ENCODE measurements at regions not wholly inside any gene's neighbourhood (a gene's known extent, or its start where the extent isn't known, plus 50 kb on each side); places are given as distances from the start of the nearest gene placed in this dataset.
A peak's percentile ranks its signal among the peaks of the same experiment; 100 is the strongest.

DNA sequence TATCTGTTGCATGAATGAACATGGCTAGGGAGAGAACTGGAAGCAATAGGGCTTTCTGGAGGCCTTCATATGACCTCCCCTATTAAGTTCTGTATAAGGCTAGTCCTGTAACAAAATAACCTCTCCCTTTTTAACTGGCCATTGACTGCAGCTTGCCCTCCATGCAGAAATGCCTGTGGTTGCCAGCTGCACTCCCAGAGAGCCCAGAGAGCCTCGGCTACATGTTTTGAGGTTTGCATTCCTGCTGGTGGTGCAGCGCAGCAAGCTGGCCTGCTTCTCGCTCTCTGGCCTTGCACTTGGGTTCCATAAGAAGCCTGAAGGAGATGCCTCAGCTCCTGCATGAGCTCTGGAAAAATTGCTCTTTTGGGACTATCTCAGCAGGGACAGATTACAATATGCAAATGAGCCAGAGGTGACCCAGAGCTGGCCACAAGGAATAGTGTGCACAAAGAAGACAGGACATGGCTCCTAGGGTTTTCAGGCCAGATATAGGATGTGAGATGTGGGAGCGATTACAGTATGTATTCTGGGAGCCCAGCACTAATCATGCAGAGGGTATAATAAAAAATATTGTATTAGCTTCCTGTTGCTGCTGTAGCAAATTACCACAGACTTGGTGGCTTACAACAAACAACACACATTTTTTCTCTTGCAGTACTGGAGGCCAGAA lies 186.7 kb downstream of the INSIG2 start:
- Histone ChIP-seq H3K79me2 (ENCODE audit: control insufficient read depth, low read length) (no peaks in the 10 kb centered on the region), H3K4me2 (ENCODE audit: low read length) (no peak overlapping the region), H3F3A (ENCODE audit: control insufficient read depth, insufficient read depth) (no peaks in the 10 kb centered on the region), H3K27ac (ENCODE audit: low read depth, low read length) (no peak overlapping the region), H3K9me3 (ENCODE audit: control insufficient read depth, insufficient read depth, low read length) (no peaks in the 10 kb centered on the region), H3K9me2 (replicated peaks; ENCODE audit: control insufficient read depth, low read length) (no peaks in the 10 kb centered on the region), H3K4me1 (ENCODE audit: control insufficient read depth, low read length) (no peaks in the 10 kb centered on the region), H3K4me3 (ENCODE audit: low read length) (no peak overlapping the region), H3K36me3 (ENCODE audit: control insufficient read depth, low read length) (no peaks in the 10 kb centered on the region), H4K20me1 (ENCODE audit: control insufficient read depth, insufficient read depth, low read depth, low read length) (no peaks in the 10 kb centered on the region), H3K27me3 (ENCODE audit: control insufficient read depth, low read length) (no peaks in the 10 kb centered on the region)
- no peak for TF ChIP-seq CTCF (IDR thresholded peaks at IDR 0.05; ENCODE audit: low read depth, low read length, poor library complexity, severe bottlenecking)
- no peak for TF ChIP-seq EZH2phosphoT487 (IDR thresholded peaks at IDR 0.05; ENCODE audit: borderline replicate concordance, low read length)

GRCh38 chr2:118272391-118272790 lies 184.1 kb downstream of the INSIG2 start:
- Histone ChIP-seq H3K27ac (ENCODE audit: low read depth, low read length) (no peak overlapping the region), H3K9me2 (replicated peaks; ENCODE audit: control insufficient read depth, low read length) (no peaks in the 10 kb centered on the region), H4K20me1 (ENCODE audit: control insufficient read depth, insufficient read depth, low read depth, low read length) (no peaks in the 10 kb centered on the region), H3K9me3 (ENCODE audit: control insufficient read depth, insufficient read depth, low read length) (no peaks in the 10 kb centered on the region), H3K79me2 (ENCODE audit: control insufficient read depth, low read length) (no peaks in the 10 kb centered on the region), H3K36me3 (ENCODE audit: control insufficient read depth, low read length) (no peaks in the 10 kb centered on the region), H3F3A (ENCODE audit: control insufficient read depth, insufficient read depth) (no peaks in the 10 kb centered on the region), H3K4me2 (ENCODE audit: low read length) (no peak overlapping the region), H3K27me3 (ENCODE audit: control insufficient read depth, low read length) (no peaks in the 10 kb centered on the region), H3K4me1 (ENCODE audit: control insufficient read depth, low read length) (no peaks in the 10 kb centered on the region), H3K4me3 (ENCODE audit: low read length) (no peak overlapping the region)
- TF ChIP-seq EZH2phosphoT487 (IDR thresholded peaks at IDR 0.05; ENCODE audit: borderline replicate concordance, low read length) (no peak), CTCF (IDR thresholded peaks at IDR 0.05; ENCODE audit: low read depth, low read length, poor library complexity, severe bottlenecking) (no peak)

DNA sequence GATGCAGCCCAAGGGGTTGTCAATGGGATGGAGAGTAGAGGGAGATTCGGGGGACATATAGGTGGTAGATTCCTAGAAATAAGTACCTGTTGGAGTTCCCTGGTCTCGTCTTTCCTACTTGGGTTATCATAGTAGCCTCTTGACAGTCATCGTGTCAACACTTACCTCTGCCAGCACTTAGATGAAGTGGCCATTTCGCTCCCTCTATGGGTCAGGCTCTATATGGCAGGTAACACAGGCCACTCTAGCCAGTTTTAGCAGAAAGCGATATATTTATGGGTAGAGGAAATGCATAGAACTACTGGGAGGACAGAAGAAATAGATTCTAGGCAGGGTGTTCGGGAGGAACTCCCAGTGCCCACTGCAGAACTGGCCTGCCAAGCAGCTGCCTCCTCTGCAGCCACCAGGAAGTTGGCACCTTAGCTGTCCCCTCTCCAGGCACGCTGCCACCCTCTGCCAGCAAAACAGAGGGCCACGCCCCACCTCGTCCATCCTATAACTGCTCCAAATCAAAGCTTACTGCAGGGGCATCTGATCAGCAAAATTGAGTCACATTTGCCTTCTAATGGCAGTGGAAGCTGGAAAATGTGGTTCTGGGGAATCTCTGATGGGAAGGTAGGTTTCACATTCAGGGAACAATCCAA lies 181.3 kb downstream of the INSIG2 start:
- no peak overlapping the region for H3K4me3 ChIP-seq (ENCODE audit: low read length)
- H3K79me2 ChIP-seq (ENCODE audit: control insufficient read depth, low read length): no peaks in the 10 kb centered on the region
- H3K4me1 ChIP-seq (ENCODE audit: control insufficient read depth, low read length): no peaks in the 10 kb centered on the region
- no peaks in the 10 kb centered on the region for H4K20me1 ChIP-seq (ENCODE audit: control insufficient read depth, insufficient read depth, low read depth, low read length)
- no peak overlapping the region for H3K4me2 ChIP-seq (ENCODE audit: low read length)
- no peaks in the 10 kb centered on the region for H3K36me3 ChIP-seq (ENCODE audit: control insufficient read depth, low read length)
- H3K27me3 ChIP-seq (ENCODE audit: control insufficient read depth, low read length): no peaks in the 10 kb centered on the region
- no peaks in the 10 kb centered on the region for H3F3A ChIP-seq (ENCODE audit: control insufficient read depth, insufficient read depth)
- TF ChIP-seq EZH2phosphoT487 (IDR thresholded peaks at IDR 0.05; ENCODE audit: borderline replicate concordance, low read length) (no peak), CTCF (IDR thresholded peaks at IDR 0.05; ENCODE audit: low read depth, low read length, poor library complexity, severe bottlenecking) (peak; percentile 17)
- H3K9me2 ChIP-seq (replicated peaks; ENCODE audit: control insufficient read depth, low read length): no peaks in the 10 kb centered on the region
- H3K27ac ChIP-seq (ENCODE audit: low read depth, low read length): no peak overlapping the region
- H3K9me3 ChIP-seq (ENCODE audit: control insufficient read depth, insufficient read depth, low read length): no peaks in the 10 kb centered on the region

All from DOHH2 (cell line).